Small intestine (tissue), 7 donors: ENCODE measurements at regions not wholly inside any gene's neighbourhood (a gene's known extent, or its start where the extent isn't known, plus 50 kb on each side); places are given as distances from the start of the nearest gene placed in this dataset.
"Not testable (repeated sequence)": the region's sequence is repeated elsewhere in the genome, so short reads cannot be mapped to it uniquely, and the experiment has no call there.

Experiments used
- DNase-seq, 2 donors: peaks; one replicate each; pipeline versions ENCODE4 v3.0.0 to v3.0.0-alpha.2; 2013
- FAIRE-seq: peaks from 2 replicates; lab custom pipeline; 2012; peaks lifted over from hg19 to GRCh38; lab: Jason Lieb, UNC
- H3K27ac ChIP-seq, 3 donors: one replicate each; pipeline ENCODE4 v1.5.1; 2013; ENCODE audit warnings: low read length in 2 of 3, mild to moderate bottlenecking in 2 of 3, control low read depth in 1 of 3, inconsistent platforms in 1 of 3, low read depth in 1 of 3, moderate library complexity in 1 of 3
- H3K27me3 ChIP-seq, 3 donors: one replicate each; pipeline ENCODE4 v1.6.1; 2013; ENCODE audit warnings: low read length in 3 of 3, inconsistent platforms in 1 of 3; ENCODE audit not compliant: control insufficient read depth in 3 of 3, insufficient read depth in 3 of 3
- H3K36me3 ChIP-seq, 3 donors: one replicate each; pipeline ENCODE4 v1.6.1; 2013; ENCODE audit warnings: low read length in 3 of 3, inconsistent platforms in 1 of 3, low read depth in 1 of 3, mild to moderate bottlenecking in 1 of 3, moderate library complexity in 1 of 3; ENCODE audit not compliant: control insufficient read depth in 3 of 3, insufficient read depth in 2 of 3
- H3K4me1 ChIP-seq, 3 donors: one replicate each; pipeline ENCODE4 v1.6.1; 2013; ENCODE audit warnings: low read length in 2 of 3, inconsistent platforms in 1 of 3, low read depth in 1 of 3, mild to moderate bottlenecking in 1 of 3, moderate library complexity in 1 of 3; ENCODE audit not compliant: control insufficient read depth in 3 of 3, insufficient read depth in 2 of 3
- H3K4me3 ChIP-seq, 3 donors: one replicate each; pipeline ENCODE4 v1.5.1; 2013; ENCODE audit warnings: low read length in 3 of 3, control low read depth in 1 of 3, inconsistent platforms in 1 of 3, low read depth in 1 of 3, mild to moderate bottlenecking in 1 of 3, moderate library complexity in 1 of 3
- H3K9me3 ChIP-seq, 2 donors: one replicate each; pipeline ENCODE4 v1.6.1; 2013; ENCODE audit warnings: low read depth in 1 of 2, low read length in 1 of 2; ENCODE audit not compliant: control insufficient read depth in 2 of 2, insufficient read depth in 1 of 2
- WGBS, 3 donors: extraction: QIAGEN DNeasy Blood & Tissue Kit; methylation state at CpG; one replicate each; pipeline ENCODE4 v1.1.7; 2013; 5-methylcytosine and 5-hydroxymethylcytosine counted together
- donor health status: healthy with polysubstance abuse.
- donor health status: control.
- donor health status: control.
- donor health status: Bipolar disorder and iron deficiency.
- donor health status: healthy.

DNA sequence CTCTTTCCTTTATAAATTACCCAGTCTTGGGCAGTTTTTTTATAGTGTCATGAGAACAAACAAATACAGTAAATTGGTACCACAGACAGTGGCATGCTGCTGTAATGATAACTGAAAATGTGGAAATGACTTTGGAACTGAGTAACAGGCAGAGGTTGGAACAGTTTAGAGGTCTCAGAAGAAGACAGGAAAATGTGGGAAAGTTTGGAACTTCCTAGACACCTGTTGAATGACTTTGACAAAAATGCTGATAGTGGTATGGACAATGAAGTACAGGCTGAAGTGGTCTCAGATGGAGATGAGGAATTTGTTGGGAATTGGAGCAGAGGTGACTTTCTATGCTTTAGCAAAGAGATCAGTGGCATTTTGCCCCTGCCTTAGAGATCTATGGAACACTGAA, 1128.4 kb upstream of the POT1 start:
- Histone ChIP-seq H3K27me3 (no peaks in the 10 kb centered on the region), H3K9me3 (peaks cover 0 to 3% of the 10 kb centered on the region in 2 donors), H3K4me3 (no peak overlapping the region), H3K4me1 (no peaks in the 10 kb centered on the region), H3K27ac (no peak overlapping the region), H3K36me3 (no peaks in the 10 kb centered on the region)
- FAIRE-seq, result no peak
- DNase-seq, result no peak

DNA sequence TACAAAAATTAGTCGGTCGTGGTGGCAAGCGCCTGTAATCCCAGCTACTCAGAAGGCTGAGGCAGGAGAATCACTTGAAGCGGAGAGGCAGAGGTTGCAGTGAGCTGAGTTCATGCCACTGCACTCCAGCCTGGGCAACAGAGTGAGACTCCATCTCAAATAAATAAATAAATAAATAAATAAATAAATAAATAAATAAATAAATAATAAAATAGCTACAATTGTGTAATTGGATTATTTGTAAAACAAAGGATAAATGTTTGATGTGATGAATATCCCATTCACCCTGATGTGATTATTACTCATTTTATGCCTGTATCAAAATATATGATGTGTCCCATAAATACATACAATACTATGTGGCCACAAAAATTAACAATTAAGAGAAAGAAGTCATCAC, 1127.0 kb upstream of the POT1 start:
- H3K36me3 ChIP-seq, H3K9me3 ChIP-seq, H3K27me3 ChIP-seq, H3K27ac ChIP-seq, FAIRE-seq, H3K4me3 ChIP-seq, DNase-seq, H3K4me1 ChIP-seq: not testable (repeated sequence)
- WGBS, 3 donors, result 93 to 95% (median 94%) methylated on average over 4 of the region's 4 CpGs

GRCh38 chr7:126052229-126052628, 1122.6 kb upstream of the POT1 start:
- H3K9me3 ChIP-seq, result no peaks in the 10 kb centered on the region
- no peaks in the 10 kb centered on the region for H3K4me1 ChIP-seq
- no peaks in the 10 kb centered on the region for H3K36me3 ChIP-seq
- no peak overlapping the region for H3K4me3 ChIP-seq
- no peaks in the 10 kb centered on the region for H3K27me3 ChIP-seq
- 88 to 97% (median 95%) methylated on average over 1 of the region's 1 CpG for WGBS, 3 donors
- no peak overlapping the region for H3K27ac ChIP-seq
- FAIRE-seq (no peak), DNase-seq (no peak)

DNA sequence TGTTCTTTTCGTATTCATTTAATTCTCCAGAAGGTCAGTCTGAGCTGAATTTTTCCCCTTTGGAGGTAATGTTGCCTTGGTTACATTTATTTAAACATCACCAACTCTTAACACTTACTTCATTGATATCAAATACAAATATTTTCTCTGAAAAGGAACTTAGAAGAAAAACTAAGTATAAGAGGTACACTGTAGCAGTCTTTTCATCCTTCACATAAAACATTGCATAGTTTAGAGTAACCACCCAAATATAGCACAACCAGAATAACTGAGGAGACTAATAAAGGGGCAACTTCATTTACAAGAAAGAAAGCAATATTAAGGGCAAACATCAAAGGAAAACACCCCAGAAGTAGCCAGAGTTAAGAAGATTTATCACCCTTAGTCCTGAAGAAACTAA, 1115.0 kb upstream of the POT1 start:
- FAIRE-seq, result no peak
- Histone ChIP-seq H3K27me3 (no peaks in the 10 kb centered on the region), H3K4me1 (no peaks in the 10 kb centered on the region), H3K9me3 (peaks cover 3 to 4% of the 10 kb centered on the region in 2 donors), H3K36me3 (no peaks in the 10 kb centered on the region), H3K27ac (no peak overlapping the region), H3K4me3 (no peak overlapping the region)
- no peak for DNase-seq
- WGBS, 3 donors, result 72 to 78% (median 76%) methylated on average over 1 of the region's 1 CpG

DNA sequence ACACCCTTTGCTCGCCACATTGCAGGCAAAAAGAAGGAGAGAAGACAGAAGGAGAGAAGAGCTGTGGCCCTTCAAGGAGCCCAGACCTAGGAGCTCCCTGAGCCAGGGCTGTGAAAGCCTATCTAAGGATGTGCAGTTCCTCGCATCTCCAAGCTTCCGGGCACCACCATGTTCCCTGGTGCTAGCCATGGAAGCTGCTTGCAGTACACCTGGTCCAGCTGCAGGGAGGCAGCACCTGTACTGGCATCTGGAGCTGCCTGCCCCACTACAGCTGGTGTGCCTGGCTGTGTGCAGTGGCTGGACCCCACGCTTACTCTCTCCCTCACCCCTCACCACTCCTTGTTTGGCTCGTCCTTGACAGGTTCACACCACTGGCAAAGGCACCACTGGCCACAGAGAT, 1111.8 kb upstream of the POT1 start:
- DNase-seq (no peak), FAIRE-seq (no peak)
- Histone ChIP-seq H3K36me3 (no peaks in the 10 kb centered on the region), H3K4me3 (no peak overlapping the region), H3K27ac (no peak overlapping the region), H3K9me3 (peaks cover 3 to 4% of the 10 kb centered on the region in 2 donors), H3K27me3 (no peaks in the 10 kb centered on the region), H3K4me1 (no peaks in the 10 kb centered on the region)
- WGBS, 3 donors, result 78 to 84% (median 83%) methylated on average over 5 of the region's 5 CpGs

DNA sequence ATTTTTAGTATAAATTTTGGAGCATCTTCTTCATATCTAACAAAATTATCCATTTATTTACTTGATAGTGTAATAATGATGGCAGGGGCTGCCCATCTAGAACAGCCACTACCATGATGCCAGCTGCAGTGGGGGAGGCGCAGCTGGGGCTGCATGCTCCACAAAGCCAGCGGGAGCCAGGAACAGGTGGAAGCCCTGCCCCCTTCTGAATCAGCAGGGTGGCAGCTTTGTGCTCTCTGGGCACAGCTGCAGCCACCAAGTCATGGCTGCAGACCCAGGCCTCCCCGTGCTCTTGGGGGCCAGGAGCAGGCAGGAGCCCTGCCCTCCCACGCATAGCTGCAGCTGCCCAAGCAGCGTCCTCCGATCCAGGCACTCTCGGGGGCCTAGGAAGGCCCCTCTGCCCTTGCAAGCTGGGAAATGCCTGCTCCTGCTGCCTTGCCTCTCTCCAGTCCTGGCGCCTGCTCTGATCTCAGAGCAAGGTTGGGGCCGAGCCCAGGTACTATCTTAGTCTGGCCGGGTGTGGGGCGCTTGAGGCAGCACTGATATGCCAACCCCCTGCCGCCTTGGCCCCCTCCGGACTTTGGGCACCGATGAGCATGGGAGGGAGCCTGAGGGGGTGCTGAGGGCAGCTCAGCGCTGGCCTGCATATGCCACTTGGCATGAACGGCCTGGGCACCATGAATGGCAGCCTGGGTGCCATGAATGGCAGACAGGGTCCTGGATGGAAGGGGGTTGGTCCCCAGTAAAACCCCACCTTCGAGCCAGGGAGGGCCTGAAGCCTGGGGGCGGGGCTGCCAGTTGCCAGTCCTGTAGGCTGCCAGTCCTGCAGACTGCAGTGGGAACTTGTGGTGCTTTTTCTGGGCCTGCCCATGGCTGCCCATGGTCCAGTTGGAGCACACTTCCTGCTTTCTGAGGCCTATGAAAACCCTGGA, 1110.8 kb upstream of the POT1 start:
- H3K4me1 ChIP-seq, result no peaks in the 10 kb centered on the region
- WGBS, 3 donors, result 74 to 81% (median 74%) methylated on average over 18 of the region's 18 CpGs
- FAIRE-seq, result no peak
- DNase-seq, result no peak
- H3K4me3 ChIP-seq, result no peak overlapping the region
- no peak overlapping the region for H3K27ac ChIP-seq
- no peaks in the 10 kb centered on the region for H3K27me3 ChIP-seq
- H3K9me3 ChIP-seq, result peaks cover 3 to 4% of the 10 kb centered on the region in 2 donors
- no peaks in the 10 kb centered on the region for H3K36me3 ChIP-seq

- H3K36me3 ChIP-seq, result no peaks in the 10 kb centered on the region
- H3K4me1 ChIP-seq, result no peaks in the 10 kb centered on the region
- H3K4me3 ChIP-seq, result no peak overlapping the region
- no peak overlapping the region for H3K27ac ChIP-seq
- 24 to 29% (median 26%) methylated on average over 3 of the region's 3 CpGs for WGBS, 3 donors
- FAIRE-seq (no peak), DNase-seq (no peak)
- no peaks in the 10 kb centered on the region for H3K27me3 ChIP-seq
- no peaks in the 10 kb centered on the region for H3K9me3 ChIP-seq
Measured at GRCh38 chr7:126026421-126027088, 1096.9 kb upstream of the POT1 start.

GRCh38 chr7:126022452-126022851, 1092.8 kb upstream of the POT1 start:
- no peak for FAIRE-seq
- Histone ChIP-seq H3K9me3 (no peaks in the 10 kb centered on the region), H3K27me3 (no peaks in the 10 kb centered on the region), H3K36me3 (no peaks in the 10 kb centered on the region), H3K4me1 (no peaks in the 10 kb centered on the region), H3K27ac (no peak overlapping the region), H3K4me3 (no peak overlapping the region)
- DNase-seq, result no peak
